ENCODE measurements at regions not wholly inside any gene's neighbourhood (a gene's known extent, or its start where the extent isn't known, plus 50 kb on each side); places are given as distances from the start of the nearest gene placed in this dataset.

- Histone ChIP-seq H3K27me3 (no peaks in the 10 kb centered on the region), H3K27ac (no peak overlapping the region), H3K4me3 (no peak overlapping the region), H3K9me3 (replicated peaks in 1 of 3) (no peaks in the 10 kb centered on the region), H3K4me1 (replicated peaks in 1 of 2) (peaks cover 6 to 24% of the 10 kb centered on the region in 2 donors), H3K36me3 (replicated peaks in 1 of 2) (no peaks in the 10 kb centered on the region)
- DNase-seq: no peak
- WGBS, 4 donors: 64 to 78% (median 69%) methylated on average over 10 of the region's 10 CpGs
- intact Hi-C loops (cut with DNase I): no loop called here
- no peak for TF ChIP-seq CTCF (IDR thresholded peaks at IDR 0.05)
- no peak for TF ChIP-seq POLR2A (IDR thresholded peaks at IDR 0.05)
Measured at GRCh38 chr22:35475545-35475944, 65.1 kb upstream of the RASD2 start.

GRCh38 chr22:35476341-35476740 is 64.3 kb upstream of the RASD2 start:
- WGBS, 4 donors: 84 to 92% (median 91%) methylated on average over 11 of the region's 11 CpGs
- intact Hi-C loops (cut with DNase I): no loop called here
- H3K27ac ChIP-seq: no peak overlapping the region
- H3K4me1 ChIP-seq (replicated peaks in 1 of 2): peaks cover 6 to 32% of the 10 kb centered on the region in 2 donors
- H3K4me3 ChIP-seq: no peak overlapping the region
- no peaks in the 10 kb centered on the region for H3K36me3 ChIP-seq (replicated peaks in 1 of 2)
- DNase-seq: no peak
- no peaks in the 10 kb centered on the region for H3K9me3 ChIP-seq (replicated peaks in 1 of 3)
- H3K27me3 ChIP-seq: no peaks in the 10 kb centered on the region
- TF ChIP-seq CTCF (IDR thresholded peaks at IDR 0.05): no peak
- no peak for TF ChIP-seq POLR2A (IDR thresholded peaks at IDR 0.05)

- peaks cover 6 to 34% of the 10 kb centered on the region in 2 donors for H3K4me1 ChIP-seq (replicated peaks in 1 of 2)
- no peaks in the 10 kb centered on the region for H3K27me3 ChIP-seq
- H3K27ac ChIP-seq: peak overlapping the region in 4 of 5 donors; percentile 7 to 78 (median 48)
- DNase-seq: peak; percentile 85 to 93 (median 89)
- TF ChIP-seq POLR2A (IDR thresholded peaks at IDR 0.05): no peak
- TF ChIP-seq CTCF (IDR thresholded peaks at IDR 0.05): no peak
- H3K36me3 ChIP-seq (replicated peaks in 1 of 2): no peaks in the 10 kb centered on the region
- intact Hi-C loops (cut with DNase I): no loop called here
- 5 to 11% (median 8%) methylated on average over 8 to 11 of the region's 11 CpGs for WGBS, 4 donors
- H3K4me3 ChIP-seq: no peak overlapping the region
- no peaks in the 10 kb centered on the region for H3K9me3 ChIP-seq (replicated peaks in 1 of 3)
Measured at GRCh38 chr22:35477911-35478582, 62.6 kb upstream of the RASD2 start.

- Histone ChIP-seq H3K9me3 (replicated peaks in 1 of 3) (no peaks in the 10 kb centered on the region), H3K4me3 (no peak overlapping the region), H3K27ac (peak overlapping the region in 4 of 5 donors; percentile 7 to 78 (median 48)), H3K27me3 (no peaks in the 10 kb centered on the region), H3K36me3 (replicated peaks in 1 of 2) (no peaks in the 10 kb centered on the region), H3K4me1 (replicated peaks in 1 of 2) (peaks cover 6 to 34% of the 10 kb centered on the region in 2 donors)
- WGBS, 4 donors: 62 to 69% (median 65%) methylated on average over 8 to 9 of the region's 9 CpGs
- intact Hi-C loops (cut with DNase I): no loop called here
- TF ChIP-seq CTCF (IDR thresholded peaks at IDR 0.05): no peak
- TF ChIP-seq POLR2A (IDR thresholded peaks at IDR 0.05): no peak
- DNase-seq: no peak
Measured at GRCh38 chr22:35478633-35479107, 62.0 kb upstream of the RASD2 start.

Data from adrenal gland (tissue), 9 donors.